ENCODE measurements at regions not wholly inside any gene's neighbourhood (a gene's known extent, or its start where the extent isn't known, plus 50 kb on each side); places are given as distances from the start of the nearest gene placed in this dataset.

GRCh38 chrX:96314985-96315384, 369.7 kb upstream of the DIAPH2 start:
- no peak for TF ChIP-seq CTCF (IDR thresholded peaks at IDR 0.05)
- no peak for TF ChIP-seq POLR2A (IDR thresholded peaks at IDR 0.05)
